Gastroesophageal sphincter (tissue), 3 donors: ENCODE measurements at regions not wholly inside any gene's neighbourhood (a gene's known extent, or its start where the extent isn't known, plus 50 kb on each side); places are given as distances from the start of the nearest gene placed in this dataset.

Experiments
- CTCF ChIP-seq, 4 experiments: fragments of 200-600 bp in 2 of 4; fragments of 450-650 bp in 2 of 4; sonication (generic) in 1 of 4; IDR thresholded peaks; one replicate each; pipeline ENCODE4 v1.5.1; 2017 to 2019; ENCODE audit warnings: antibody characterized with exemption in 4 of 4, mild to moderate bottlenecking in 2 of 4, moderate library complexity in 2 of 4
- POLR2A ChIP-seq, 2 donors: fragments of 450-650 bp; IDR thresholded peaks; one replicate each; pipeline ENCODE4 v1.6.1; 2017; ENCODE audit warnings: antibody characterized with exemption in 2 of 2, mild to moderate bottlenecking in 2 of 2, moderate library complexity in 1 of 2

DNA sequence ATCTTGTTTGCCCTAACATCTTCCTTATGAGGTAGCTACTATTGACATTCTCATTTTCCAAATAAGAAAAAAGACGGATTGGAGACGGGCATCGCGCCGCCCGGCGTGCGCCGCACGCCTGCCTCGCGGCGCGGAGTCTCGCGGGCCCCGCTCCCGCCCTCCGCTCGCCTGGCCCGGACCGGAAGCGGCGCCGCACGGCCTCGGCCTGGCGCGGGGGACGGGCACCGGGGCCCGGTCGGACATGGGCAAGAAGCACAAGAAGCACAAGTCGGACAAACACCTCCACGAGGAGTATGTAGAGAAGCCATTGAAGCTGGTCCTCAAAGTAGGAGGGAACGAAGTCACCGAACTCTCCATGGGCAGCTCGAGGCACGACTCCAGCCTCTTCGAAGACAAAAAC, 112.0 kb downstream of the IL12A start:
- TF ChIP-seq CTCF (IDR thresholded peaks at IDR 0.05) (no peak), POLR2A (IDR thresholded peaks at IDR 0.05) (no peak)
